Hepatocyte (in vitro differentiated cells): ENCODE measurements at regions not wholly inside any gene's neighbourhood (a gene's known extent, or its start where the extent isn't known, plus 50 kb on each side); places are given as distances from the start of the nearest gene placed in this dataset.

Experiments used
- DNase-seq: peaks from one replicate; pipeline ENCODE4 v3.0.0-alpha.2; 2016; ENCODE audit warnings: low spot score
- H2AFZ ChIP-seq: fragments of 200-600 bp; sonication (generic); 2 replicates; pipeline ENCODE4 v1.6.0; 2016; ENCODE audit warnings: antibody characterized with exemption, mild to moderate bottlenecking
- H3K27ac ChIP-seq: fragments of 200-600 bp; sonication (generic); 2 replicates; pipeline ENCODE4 v1.5.1; 2016; ENCODE audit warnings: mild to moderate bottlenecking
- H3K27me3 ChIP-seq: fragments of 200-600 bp; sonication (generic); 2 replicates; pipeline ENCODE4 v1.6.1; 2016
- H3K36me3 ChIP-seq: fragments of 200-600 bp; sonication (generic); replicated peaks from 2 replicates; pipeline ENCODE4 v1.5.1; 2016; ENCODE audit warnings: low read depth; ENCODE audit not compliant: insufficient read depth
- H3K4me1 ChIP-seq: fragments of 200-600 bp; sonication (generic); 2 replicates; pipeline ENCODE4 v1.5.1; 2016; ENCODE audit warnings: mild to moderate bottlenecking, moderate library complexity; ENCODE audit not compliant: insufficient read depth
- H3K4me2 ChIP-seq: fragments of 200-600 bp; sonication (generic); 2 replicates; pipeline ENCODE4 v1.6.0; 2016
- H3K4me3 ChIP-seq: fragments of 200-600 bp; sonication (generic); 2 replicates; pipeline ENCODE4 v1.5.1; 2016; ENCODE audit warnings: mild to moderate bottlenecking
- H3K79me2 ChIP-seq: fragments of 200-600 bp; sonication (generic); 2 replicates; pipeline ENCODE4 v1.6.0; 2017; ENCODE audit warnings: mild to moderate bottlenecking
- H3K9me2 ChIP-seq: fragments of 200-600 bp; sonication (generic); replicated peaks from 2 replicates; pipeline ENCODE4 v1.6.0; 2017; ENCODE audit warnings: mild to moderate bottlenecking; ENCODE audit not compliant: insufficient read depth
- H3K9me3 ChIP-seq: fragments of 200-600 bp; sonication (generic); 2 replicates; pipeline ENCODE4 v1.5.1; 2016; ENCODE audit warnings: low read depth, mild to moderate bottlenecking
- H4K20me1 ChIP-seq: fragments of 200-600 bp; sonication (generic); 2 replicates; pipeline ENCODE4 v1.6.0; 2016; ENCODE audit warnings: mild to moderate bottlenecking; ENCODE audit not compliant: insufficient read depth, poor library complexity, severe bottlenecking
- EZH2 ChIP-seq: fragments of 200-600 bp; sonication (generic); IDR thresholded peaks from 2 replicates; pipeline ENCODE4 v1.6.1; 2016; ENCODE audit warnings: antibody characterized with exemption, mild to moderate bottlenecking, borderline replicate concordance
- EZH2phosphoT487 ChIP-seq: fragments of 200-600 bp; sonication (generic); IDR thresholded peaks from one replicate; pipeline ENCODE4 v1.6.1; 2018; ENCODE audit warnings: antibody characterized with exemption, mild to moderate bottlenecking, low read depth, moderate library complexity; ENCODE audit not compliant: unreplicated experiment, severe bottlenecking
- WGBS: methylation state at CpG from one replicate; pipeline ENCODE4 v1.1.6; 2016; ENCODE audit warnings: low lambda C conversion rate; ENCODE audit errors: missing lambda C conversion rate; 5-methylcytosine and 5-hydroxymethylcytosine counted together
- TF ChIP-seq, protein P1 (sequence below): fragments of 200-600 bp; sonication (generic); IDR thresholded peaks from 2 replicates; pipeline ENCODE4 v1.5.1; 2016; ENCODE audit warnings: antibody characterized with exemption, mild to moderate bottlenecking; ENCODE audit not compliant: poor library complexity

DNA sequence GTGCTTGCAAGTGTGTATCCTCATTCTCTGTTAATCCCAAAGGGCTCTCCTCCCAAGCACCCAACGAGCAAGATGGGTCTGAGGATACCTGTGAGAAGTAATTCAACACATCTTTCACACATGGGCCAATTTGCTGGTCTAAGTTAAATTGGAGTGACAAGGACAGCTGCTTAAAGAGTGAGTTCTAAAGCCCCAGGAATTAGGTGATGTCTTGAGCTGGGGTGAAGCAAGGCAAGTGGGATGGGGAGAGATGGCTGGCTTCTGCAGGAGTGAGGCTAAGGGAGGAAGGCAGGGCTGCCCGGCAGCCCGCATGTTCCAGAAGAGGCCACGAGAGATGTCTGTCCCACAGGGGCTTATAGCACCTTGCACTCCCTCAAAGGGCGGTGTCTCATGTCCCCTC lies 288.5 kb downstream of the CDH26 start:
- 87% methylated on average over 5 of the region's 5 CpGs for WGBS
- H3K27ac ChIP-seq, result no peak overlapping the region
- no peak for DNase-seq
- H3K9me2 ChIP-seq, result no peaks in the 10 kb centered on the region
- no peaks in the 10 kb centered on the region for H3K4me1 ChIP-seq
- no peak overlapping the region for H3K4me2 ChIP-seq
- H4K20me1 ChIP-seq, result no peaks in the 10 kb centered on the region
- H3K4me3 ChIP-seq, result no peak overlapping the region
- peaks cover 12% of the 10 kb centered on the region for H3K27me3 ChIP-seq
- H2AFZ ChIP-seq, result no peak overlapping the region
- no peaks in the 10 kb centered on the region for H3K79me2 ChIP-seq
- no peaks in the 10 kb centered on the region for H3K9me3 ChIP-seq
- TF ChIP-seq, protein P1, sequence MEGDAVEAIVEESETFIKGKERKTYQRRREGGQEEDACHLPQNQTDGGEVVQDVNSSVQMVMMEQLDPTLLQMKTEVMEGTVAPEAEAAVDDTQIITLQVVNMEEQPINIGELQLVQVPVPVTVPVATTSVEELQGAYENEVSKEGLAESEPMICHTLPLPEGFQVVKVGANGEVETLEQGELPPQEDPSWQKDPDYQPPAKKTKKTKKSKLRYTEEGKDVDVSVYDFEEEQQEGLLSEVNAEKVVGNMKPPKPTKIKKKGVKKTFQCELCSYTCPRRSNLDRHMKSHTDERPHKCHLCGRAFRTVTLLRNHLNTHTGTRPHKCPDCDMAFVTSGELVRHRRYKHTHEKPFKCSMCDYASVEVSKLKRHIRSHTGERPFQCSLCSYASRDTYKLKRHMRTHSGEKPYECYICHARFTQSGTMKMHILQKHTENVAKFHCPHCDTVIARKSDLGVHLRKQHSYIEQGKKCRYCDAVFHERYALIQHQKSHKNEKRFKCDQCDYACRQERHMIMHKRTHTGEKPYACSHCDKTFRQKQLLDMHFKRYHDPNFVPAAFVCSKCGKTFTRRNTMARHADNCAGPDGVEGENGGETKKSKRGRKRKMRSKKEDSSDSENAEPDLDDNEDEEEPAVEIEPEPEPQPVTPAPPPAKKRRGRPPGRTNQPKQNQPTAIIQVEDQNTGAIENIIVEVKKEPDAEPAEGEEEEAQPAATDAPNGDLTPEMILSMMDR, result no peak
- no peak for TF ChIP-seq EZH2phosphoT487
- TF ChIP-seq EZH2, result no peak
- H3K36me3 ChIP-seq, result no peaks in the 10 kb centered on the region

DNA sequence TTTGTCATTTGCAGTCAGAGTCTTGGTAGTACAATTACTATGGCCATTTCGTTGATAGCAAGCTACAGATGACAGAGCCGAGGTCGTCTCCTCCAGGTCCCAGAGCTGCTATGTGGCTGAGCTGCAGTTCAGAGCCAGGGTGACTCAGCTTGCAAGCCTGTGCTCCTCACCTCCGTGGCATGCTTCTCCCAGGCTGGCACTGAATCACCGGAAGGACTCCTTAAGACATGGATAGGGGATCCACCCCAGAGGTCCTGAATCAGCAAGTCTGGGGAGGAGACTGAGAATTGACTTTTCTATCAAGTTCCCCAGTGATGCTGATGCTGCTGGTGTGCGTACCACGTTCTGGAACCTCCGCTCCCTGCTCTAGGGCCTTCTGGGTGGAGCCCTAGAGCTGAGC lies 291.2 kb downstream of the CDH26 start:
- Histone ChIP-seq H3K9me2 (no peaks in the 10 kb centered on the region), H3K27ac (no peak overlapping the region), H2AFZ (no peak overlapping the region), H3K36me3 (no peaks in the 10 kb centered on the region), H3K4me3 (no peak overlapping the region), H3K4me1 (no peaks in the 10 kb centered on the region), H3K9me3 (no peaks in the 10 kb centered on the region), H4K20me1 (no peaks in the 10 kb centered on the region), H3K27me3 (peaks cover 3% of the 10 kb centered on the region), H3K79me2 (no peaks in the 10 kb centered on the region), H3K4me2 (no peak overlapping the region)
- no peak for DNase-seq
- TF ChIP-seq EZH2phosphoT487 (no peak), EZH2 (no peak)
- TF ChIP-seq, protein P1, result no peak
- 79% methylated on average over 8 of the region's 8 CpGs for WGBS

DNA sequence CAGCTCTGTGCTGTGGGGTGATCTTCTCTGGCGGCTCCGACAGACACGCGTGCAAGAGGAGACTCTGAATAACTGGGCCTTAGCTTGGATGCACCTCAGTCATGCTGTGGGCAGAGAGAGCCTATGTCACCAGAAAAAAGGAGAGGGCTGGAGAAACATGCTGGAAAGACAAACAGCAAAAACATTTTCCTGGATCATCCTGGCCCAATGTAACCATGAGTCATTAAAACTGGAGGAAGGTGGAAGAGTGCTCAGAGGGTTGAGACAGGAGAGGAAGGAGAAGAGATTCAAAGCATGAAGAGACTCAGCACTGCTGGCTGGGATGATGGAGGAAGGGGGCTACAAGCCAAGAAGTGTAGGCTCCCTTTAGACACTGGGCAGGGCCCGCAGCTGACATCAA lies 292.0 kb downstream of the CDH26 start:
- no peak overlapping the region for H3K27ac ChIP-seq
- H3K9me3 ChIP-seq, result no peaks in the 10 kb centered on the region
- no peaks in the 10 kb centered on the region for H4K20me1 ChIP-seq
- H3K4me2 ChIP-seq, result no peak overlapping the region
- H3K4me1 ChIP-seq, result no peaks in the 10 kb centered on the region
- peaks cover 3% of the 10 kb centered on the region for H3K27me3 ChIP-seq
- H3K36me3 ChIP-seq, result no peaks in the 10 kb centered on the region
- no peak for DNase-seq
- H2AFZ ChIP-seq, result no peak overlapping the region
- TF ChIP-seq EZH2phosphoT487 (no peak), EZH2 (no peak)
- TF ChIP-seq, protein P1, result no peak
- WGBS, result 96% methylated on average over 5 of the region's 5 CpGs
- no peaks in the 10 kb centered on the region for H3K9me2 ChIP-seq
- H3K79me2 ChIP-seq, result no peaks in the 10 kb centered on the region
- H3K4me3 ChIP-seq, result no peak overlapping the region

DNA sequence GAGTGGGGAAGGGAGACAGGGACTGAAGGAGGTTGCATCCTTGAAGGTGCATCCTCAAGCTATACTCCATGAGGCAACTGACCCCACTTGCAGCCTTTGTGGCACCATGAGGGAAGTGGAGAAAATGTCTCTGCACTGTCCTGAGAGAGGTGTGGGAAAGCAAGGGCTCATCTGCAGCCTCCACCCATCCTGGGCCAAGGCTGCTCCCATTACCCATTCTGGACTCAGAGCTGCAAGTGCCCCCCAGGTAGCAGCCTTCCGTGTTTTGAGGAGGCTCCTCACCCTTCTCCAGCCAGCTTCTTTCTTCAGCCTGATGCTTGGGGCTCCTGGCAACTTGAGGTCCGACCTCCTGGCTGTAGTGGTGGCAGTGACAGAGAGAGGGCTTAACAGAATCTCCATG lies 294.6 kb downstream of the CDH26 start:
- Histone ChIP-seq H3K36me3 (no peaks in the 10 kb centered on the region), H3K79me2 (no peaks in the 10 kb centered on the region), H2AFZ (no peak overlapping the region), H3K9me2 (no peaks in the 10 kb centered on the region), H3K4me1 (no peaks in the 10 kb centered on the region), H3K27ac (no peak overlapping the region), H3K4me2 (no peak overlapping the region), H3K9me3 (no peaks in the 10 kb centered on the region), H3K4me3 (no peak overlapping the region), H3K27me3 (peaks cover 3% of the 10 kb centered on the region), H4K20me1 (no peaks in the 10 kb centered on the region)
- TF ChIP-seq EZH2, result no peak
- TF ChIP-seq, protein P1, result no peak
- 64% methylated on average over 2 of the region's 2 CpGs for WGBS
- no peak for DNase-seq
